AG09319 (cell line): ENCODE measurements at regions not wholly inside any gene's neighbourhood (a gene's known extent, or its start where the extent isn't known, plus 50 kb on each side); places are given as distances from the start of the nearest gene placed in this dataset.

Experiments used
- DNase-seq: peaks from one replicate; pipeline ENCODE4 v3.0.0-alpha.2; 2010; ENCODE audit warnings: low read depth; ENCODE audit errors: extremely low read depth
- TF ChIP-seq, protein P1 (sequence below): IDR thresholded peaks from 2 replicates; pipeline ENCODE4 v1.5.1; 2011; ENCODE audit warnings: low read depth, mild to moderate bottlenecking, inconsistent platforms, low read length, moderate library complexity

DNA sequence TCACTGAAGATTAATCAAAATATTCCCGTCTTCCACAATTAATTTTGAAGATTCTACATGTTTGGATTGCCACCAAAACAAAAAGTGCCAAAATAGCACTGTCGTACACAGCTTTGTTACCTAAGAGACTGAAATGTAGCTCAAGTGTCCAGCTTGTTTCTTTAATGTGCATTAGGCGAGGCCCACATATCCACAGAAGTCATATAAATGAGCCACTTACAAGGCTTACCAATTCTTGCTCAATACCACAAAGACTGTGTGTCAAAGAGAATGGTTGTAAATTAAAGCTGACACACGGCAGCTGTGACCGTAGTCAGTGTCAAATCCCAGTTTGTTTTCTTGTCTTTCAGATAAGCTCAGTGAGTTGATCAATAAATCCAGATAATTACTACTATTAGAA is 639.4 kb upstream of the TBL1XR1 start:
- TF ChIP-seq, protein P1, sequence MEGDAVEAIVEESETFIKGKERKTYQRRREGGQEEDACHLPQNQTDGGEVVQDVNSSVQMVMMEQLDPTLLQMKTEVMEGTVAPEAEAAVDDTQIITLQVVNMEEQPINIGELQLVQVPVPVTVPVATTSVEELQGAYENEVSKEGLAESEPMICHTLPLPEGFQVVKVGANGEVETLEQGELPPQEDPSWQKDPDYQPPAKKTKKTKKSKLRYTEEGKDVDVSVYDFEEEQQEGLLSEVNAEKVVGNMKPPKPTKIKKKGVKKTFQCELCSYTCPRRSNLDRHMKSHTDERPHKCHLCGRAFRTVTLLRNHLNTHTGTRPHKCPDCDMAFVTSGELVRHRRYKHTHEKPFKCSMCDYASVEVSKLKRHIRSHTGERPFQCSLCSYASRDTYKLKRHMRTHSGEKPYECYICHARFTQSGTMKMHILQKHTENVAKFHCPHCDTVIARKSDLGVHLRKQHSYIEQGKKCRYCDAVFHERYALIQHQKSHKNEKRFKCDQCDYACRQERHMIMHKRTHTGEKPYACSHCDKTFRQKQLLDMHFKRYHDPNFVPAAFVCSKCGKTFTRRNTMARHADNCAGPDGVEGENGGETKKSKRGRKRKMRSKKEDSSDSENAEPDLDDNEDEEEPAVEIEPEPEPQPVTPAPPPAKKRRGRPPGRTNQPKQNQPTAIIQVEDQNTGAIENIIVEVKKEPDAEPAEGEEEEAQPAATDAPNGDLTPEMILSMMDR: no peak
- DNase-seq: peak; percentile 48

DNA sequence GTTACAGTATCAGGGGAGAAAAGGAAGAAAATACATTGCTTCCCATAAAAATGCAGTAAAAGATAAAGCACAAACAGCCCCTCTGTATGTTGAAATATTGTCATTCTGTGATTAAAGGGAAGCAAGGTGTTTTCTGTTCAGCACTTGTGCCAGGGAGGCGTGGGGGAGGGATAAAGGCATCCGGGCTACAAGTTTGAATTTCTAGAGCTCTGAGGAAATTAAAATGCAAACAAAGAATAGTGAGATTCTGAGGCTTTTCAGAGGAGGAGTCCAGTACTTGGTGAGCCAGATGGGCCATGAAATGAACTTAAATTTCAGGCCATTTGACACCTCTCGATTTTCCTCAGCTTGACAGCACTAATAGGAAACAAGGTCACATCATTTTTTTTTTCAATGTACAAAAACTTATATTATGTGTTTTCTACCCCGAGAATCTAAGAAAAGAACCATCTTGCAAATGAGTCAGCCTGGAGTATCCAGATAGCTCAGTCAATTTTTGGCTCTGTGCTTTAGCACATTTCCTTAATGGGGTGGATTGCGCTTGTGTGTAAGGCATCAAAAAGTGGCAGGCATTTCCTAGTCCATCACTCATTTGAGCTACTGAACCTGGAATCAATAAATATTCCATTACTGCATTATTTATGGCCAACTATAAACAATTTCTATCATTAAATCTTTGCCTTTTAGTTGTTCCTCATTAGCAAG is 640.8 kb upstream of the TBL1XR1 start:
- TF ChIP-seq, protein P1: no peak
- no peak for DNase-seq

DNA sequence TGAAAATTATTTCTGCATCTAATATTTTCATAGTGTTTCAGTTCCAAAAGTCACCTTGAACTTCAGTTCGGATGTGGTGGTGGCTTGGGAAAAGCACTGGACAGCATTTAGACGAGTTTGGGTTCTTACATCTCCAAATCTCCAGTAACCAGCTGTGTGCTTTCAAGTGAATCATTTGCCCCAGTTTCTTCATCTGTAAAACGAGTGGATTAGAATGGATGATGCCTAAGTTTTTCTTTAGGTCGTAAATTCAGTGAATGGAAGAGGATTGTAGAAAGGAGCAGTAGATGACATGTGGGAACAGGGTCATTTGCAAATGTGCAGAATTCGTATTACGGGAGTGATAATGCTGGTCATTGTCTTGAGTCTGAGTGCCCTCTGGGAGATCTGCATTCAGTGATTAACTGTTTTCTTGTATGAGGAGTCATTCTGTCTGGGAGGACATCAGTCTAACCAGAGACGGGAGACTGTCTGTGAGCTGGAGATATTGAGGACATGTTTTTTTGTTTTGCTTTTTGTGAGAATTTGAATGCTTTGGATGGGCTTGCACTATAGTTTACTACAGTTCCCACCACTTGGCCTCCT is 641.6 kb upstream of the TBL1XR1 start:
- TF ChIP-seq, protein P1: no peak
- no peak for DNase-seq

DNA sequence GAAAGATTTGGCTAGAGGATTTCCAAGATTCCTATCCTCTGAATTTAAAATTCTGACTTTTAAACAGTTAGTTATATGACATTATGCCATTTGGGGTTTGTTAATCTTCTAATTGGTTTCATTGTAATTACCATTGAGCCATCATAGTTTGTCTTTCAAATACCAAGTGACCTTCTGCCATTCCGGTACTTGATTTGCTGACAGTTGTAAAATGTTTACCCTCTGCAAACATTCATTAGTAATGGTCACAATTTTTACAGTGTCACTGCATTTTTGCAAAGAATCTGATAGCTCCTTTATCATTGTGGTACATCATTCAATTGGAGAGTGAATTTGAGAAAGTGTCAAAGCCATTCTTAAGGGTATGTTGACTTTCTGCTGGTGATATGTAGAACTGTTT is 645.0 kb upstream of the TBL1XR1 start:
- TF ChIP-seq, protein P1: no peak

DNA sequence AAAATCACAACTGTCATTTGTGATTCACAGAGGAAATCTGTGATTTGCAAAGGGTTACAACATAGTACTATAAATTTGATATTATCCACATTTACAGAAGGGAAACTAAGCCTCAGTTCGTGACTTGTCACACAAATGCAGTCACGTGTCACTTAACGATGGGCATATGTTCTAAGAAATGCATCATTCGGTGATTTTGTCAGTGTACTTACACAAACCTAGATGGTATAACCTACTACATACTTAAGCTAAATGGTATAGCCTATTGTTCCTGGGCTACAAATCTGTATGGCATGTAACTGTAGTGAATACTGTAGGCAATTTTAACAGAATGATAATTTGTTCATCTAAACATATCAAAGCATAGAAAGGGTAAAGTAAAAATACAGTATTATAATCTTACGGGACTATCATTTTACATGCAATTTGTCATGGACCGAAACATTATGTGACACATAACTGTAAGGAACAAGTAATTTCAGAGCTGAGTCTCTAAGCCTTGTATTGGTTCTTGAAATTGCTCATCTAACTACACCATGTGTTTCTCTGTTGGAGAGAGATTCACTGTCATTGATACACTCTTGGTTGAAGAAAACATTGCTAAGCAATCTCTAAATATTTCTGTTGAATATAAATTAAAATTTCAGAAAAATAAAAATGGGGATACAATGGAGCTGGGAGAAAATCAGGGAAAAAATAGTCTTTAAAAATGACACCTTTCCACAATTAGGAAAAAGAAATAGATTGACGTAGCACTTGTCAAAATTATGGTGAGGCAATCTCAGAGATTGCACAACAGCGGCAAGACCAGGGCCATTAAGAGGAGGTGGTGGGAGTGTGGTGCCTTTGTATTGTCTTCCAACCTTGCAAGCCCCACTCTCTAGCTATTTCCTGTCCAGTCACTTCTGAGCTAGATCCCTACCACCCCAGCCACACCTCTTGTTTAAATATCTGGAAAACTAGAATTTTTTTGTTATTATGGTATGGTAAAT is 645.8 kb upstream of the TBL1XR1 start:
- TF ChIP-seq, protein P1: no peak
- no peak for DNase-seq

More for the DNA sequence above, 645.0 kb upstream of the TBL1XR1 start:
- no peak for DNase-seq

DNA sequence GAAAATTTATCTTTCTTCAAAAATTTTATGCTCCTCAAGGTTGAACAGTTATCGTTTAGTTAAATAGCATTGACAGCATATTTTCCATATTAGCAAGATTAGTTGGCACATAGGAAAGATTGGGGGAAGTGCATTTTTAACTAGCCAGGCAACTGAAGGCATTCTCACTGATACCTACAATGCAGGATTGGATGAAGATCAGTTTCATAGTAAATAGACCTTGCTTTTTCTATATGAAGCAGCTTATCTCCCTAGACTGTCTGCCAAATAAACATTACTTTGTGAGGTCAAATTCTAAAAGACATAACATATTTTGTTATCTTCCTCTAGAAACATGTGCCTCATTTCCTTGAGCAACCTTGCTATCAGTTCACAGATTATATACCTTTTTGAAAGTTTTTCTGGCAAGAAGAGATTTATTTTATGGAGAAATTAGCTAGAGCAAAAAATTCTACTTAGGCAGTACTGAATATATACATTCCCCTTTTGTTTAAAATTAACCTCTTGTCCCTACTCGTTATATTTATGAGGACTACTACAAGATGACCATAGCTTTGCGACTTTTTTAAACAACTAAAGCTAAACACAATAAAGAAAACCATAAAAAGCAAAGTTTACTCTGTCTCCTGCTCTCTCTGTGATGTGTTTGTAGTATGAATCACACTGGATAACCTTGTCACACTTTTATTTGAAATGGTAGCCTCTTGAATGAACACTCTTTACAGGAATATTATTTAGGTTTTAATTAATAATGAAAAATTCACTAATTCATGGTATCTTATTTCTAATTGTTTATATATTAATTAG is 654.9 kb upstream of the TBL1XR1 start:
- TF ChIP-seq, protein P1: no peak
- no peak for DNase-seq
